Transverse colon (tissue), 4 donors: ENCODE measurements at regions not wholly inside any gene's neighbourhood (a gene's known extent, or its start where the extent isn't known, plus 50 kb on each side); places are given as distances from the start of the nearest gene placed in this dataset.

Experiments
- CTCF ChIP-seq, 5 experiments: fragments of 200-600 bp in 3 of 5; fragments of 450-650 bp in 2 of 5; sonication (generic) in 3 of 5; IDR thresholded peaks; 1 replicate in 2 of 5; 2 replicates in 3 of 5; pipeline ENCODE4 v1.5.1; 2016 to 2017; ENCODE audit warnings: antibody characterized with exemption in 5 of 5, inconsistent platforms in 3 of 5, mild to moderate bottlenecking in 2 of 5, moderate library complexity in 1 of 5
- POLR2A ChIP-seq: fragments of 450-650 bp; IDR thresholded peaks from one replicate; pipeline ENCODE4 v1.6.1; 2016; ENCODE audit warnings: antibody characterized with exemption, mild to moderate bottlenecking, moderate library complexity
- POLR2AphosphoS5 ChIP-seq, 3 donors: sonication (generic); formaldehyde crosslinking; IDR thresholded peaks; one replicate each; pipeline ENCODE4 v1.6.1; 2016; ENCODE audit warnings: antibody characterized with exemption in 3 of 3

GRCh38 chr2:144937066-144937465 lies 417.1 kb upstream of the ZEB2 start:
- no peak for TF ChIP-seq CTCF (IDR thresholded peaks at IDR 0.05)
- no peak for TF ChIP-seq POLR2A
- no peak for TF ChIP-seq POLR2AphosphoS5 (IDR thresholded peaks at IDR 0.05)
